Hepatocyte (in vitro differentiated cells): ENCODE measurements at regions not wholly inside any gene's neighbourhood (a gene's known extent, or its start where the extent isn't known, plus 50 kb on each side); places are given as distances from the start of the nearest gene placed in this dataset.

Experiments used
- DNase-seq: peaks from one replicate; pipeline ENCODE4 v3.0.0-alpha.2; 2016; ENCODE audit warnings: low spot score
- H2AFZ ChIP-seq: fragments of 200-600 bp; sonication (generic); 2 replicates; pipeline ENCODE4 v1.6.0; 2016; ENCODE audit warnings: antibody characterized with exemption, mild to moderate bottlenecking
- H3K27ac ChIP-seq: fragments of 200-600 bp; sonication (generic); 2 replicates; pipeline ENCODE4 v1.5.1; 2016; ENCODE audit warnings: mild to moderate bottlenecking
- H3K27me3 ChIP-seq: fragments of 200-600 bp; sonication (generic); 2 replicates; pipeline ENCODE4 v1.6.1; 2016
- H3K36me3 ChIP-seq: fragments of 200-600 bp; sonication (generic); replicated peaks from 2 replicates; pipeline ENCODE4 v1.5.1; 2016; ENCODE audit warnings: low read depth; ENCODE audit not compliant: insufficient read depth
- H3K4me1 ChIP-seq: fragments of 200-600 bp; sonication (generic); 2 replicates; pipeline ENCODE4 v1.5.1; 2016; ENCODE audit warnings: mild to moderate bottlenecking, moderate library complexity; ENCODE audit not compliant: insufficient read depth
- H3K4me2 ChIP-seq: fragments of 200-600 bp; sonication (generic); 2 replicates; pipeline ENCODE4 v1.6.0; 2016
- H3K4me3 ChIP-seq: fragments of 200-600 bp; sonication (generic); 2 replicates; pipeline ENCODE4 v1.5.1; 2016; ENCODE audit warnings: mild to moderate bottlenecking
- H3K79me2 ChIP-seq: fragments of 200-600 bp; sonication (generic); 2 replicates; pipeline ENCODE4 v1.6.0; 2017; ENCODE audit warnings: mild to moderate bottlenecking
- H3K9me2 ChIP-seq: fragments of 200-600 bp; sonication (generic); replicated peaks from 2 replicates; pipeline ENCODE4 v1.6.0; 2017; ENCODE audit warnings: mild to moderate bottlenecking; ENCODE audit not compliant: insufficient read depth
- H3K9me3 ChIP-seq: fragments of 200-600 bp; sonication (generic); 2 replicates; pipeline ENCODE4 v1.5.1; 2016; ENCODE audit warnings: low read depth, mild to moderate bottlenecking
- H4K20me1 ChIP-seq: fragments of 200-600 bp; sonication (generic); 2 replicates; pipeline ENCODE4 v1.6.0; 2016; ENCODE audit warnings: mild to moderate bottlenecking; ENCODE audit not compliant: insufficient read depth, poor library complexity, severe bottlenecking
- EZH2 ChIP-seq: fragments of 200-600 bp; sonication (generic); IDR thresholded peaks from 2 replicates; pipeline ENCODE4 v1.6.1; 2016; ENCODE audit warnings: antibody characterized with exemption, mild to moderate bottlenecking, borderline replicate concordance
- EZH2phosphoT487 ChIP-seq: fragments of 200-600 bp; sonication (generic); IDR thresholded peaks from one replicate; pipeline ENCODE4 v1.6.1; 2018; ENCODE audit warnings: antibody characterized with exemption, mild to moderate bottlenecking, low read depth, moderate library complexity; ENCODE audit not compliant: unreplicated experiment, severe bottlenecking
- WGBS: methylation state at CpG from one replicate; pipeline ENCODE4 v1.1.6; 2016; ENCODE audit warnings: low lambda C conversion rate; ENCODE audit errors: missing lambda C conversion rate; 5-methylcytosine and 5-hydroxymethylcytosine counted together
- TF ChIP-seq, protein P1 (sequence below): fragments of 200-600 bp; sonication (generic); IDR thresholded peaks from 2 replicates; pipeline ENCODE4 v1.5.1; 2016; ENCODE audit warnings: antibody characterized with exemption, mild to moderate bottlenecking; ENCODE audit not compliant: poor library complexity

DNA sequence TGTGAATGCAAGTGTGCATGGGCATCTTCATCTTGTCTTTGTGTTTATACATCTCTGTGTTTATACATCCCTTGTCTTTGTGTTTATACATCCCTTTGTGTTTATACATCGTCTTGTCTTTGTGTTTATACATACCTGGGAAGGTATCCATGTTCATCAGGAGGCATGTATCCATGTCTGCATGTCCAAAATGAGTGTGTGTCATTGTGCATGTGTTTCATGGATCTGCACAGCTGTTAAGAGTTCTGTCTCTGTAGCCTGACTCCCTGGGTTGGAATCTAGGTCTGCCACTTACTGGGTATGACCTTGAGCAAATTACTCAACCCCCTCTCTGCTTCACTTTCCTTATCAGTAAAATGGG is 50.1 kb upstream of the SIRPA start:
- no peak overlapping the region for H3K4me2 ChIP-seq
- WGBS = 56% methylated on average over 1 of the region's 1 CpG
- peaks cover 12% of the 10 kb centered on the region for H3K4me1 ChIP-seq
- H3K4me3 ChIP-seq = no peak overlapping the region
- H3K9me3 ChIP-seq = no peaks in the 10 kb centered on the region
- no peak for TF ChIP-seq EZH2phosphoT487
- TF ChIP-seq, protein P1, sequence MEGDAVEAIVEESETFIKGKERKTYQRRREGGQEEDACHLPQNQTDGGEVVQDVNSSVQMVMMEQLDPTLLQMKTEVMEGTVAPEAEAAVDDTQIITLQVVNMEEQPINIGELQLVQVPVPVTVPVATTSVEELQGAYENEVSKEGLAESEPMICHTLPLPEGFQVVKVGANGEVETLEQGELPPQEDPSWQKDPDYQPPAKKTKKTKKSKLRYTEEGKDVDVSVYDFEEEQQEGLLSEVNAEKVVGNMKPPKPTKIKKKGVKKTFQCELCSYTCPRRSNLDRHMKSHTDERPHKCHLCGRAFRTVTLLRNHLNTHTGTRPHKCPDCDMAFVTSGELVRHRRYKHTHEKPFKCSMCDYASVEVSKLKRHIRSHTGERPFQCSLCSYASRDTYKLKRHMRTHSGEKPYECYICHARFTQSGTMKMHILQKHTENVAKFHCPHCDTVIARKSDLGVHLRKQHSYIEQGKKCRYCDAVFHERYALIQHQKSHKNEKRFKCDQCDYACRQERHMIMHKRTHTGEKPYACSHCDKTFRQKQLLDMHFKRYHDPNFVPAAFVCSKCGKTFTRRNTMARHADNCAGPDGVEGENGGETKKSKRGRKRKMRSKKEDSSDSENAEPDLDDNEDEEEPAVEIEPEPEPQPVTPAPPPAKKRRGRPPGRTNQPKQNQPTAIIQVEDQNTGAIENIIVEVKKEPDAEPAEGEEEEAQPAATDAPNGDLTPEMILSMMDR = no peak
- no peaks in the 10 kb centered on the region for H3K79me2 ChIP-seq
- no peaks in the 10 kb centered on the region for H3K36me3 ChIP-seq
- H3K9me2 ChIP-seq = no peaks in the 10 kb centered on the region
- H3K27me3 ChIP-seq = no peaks in the 10 kb centered on the region
- peak overlapping the region; percentile 89 for H3K27ac ChIP-seq
- DNase-seq = no peak
- no peaks in the 10 kb centered on the region for H4K20me1 ChIP-seq
- H2AFZ ChIP-seq = no peak overlapping the region

GRCh38 chr20:1844325-1845162 is 50.7 kb upstream of the SIRPA start:
- Histone ChIP-seq H3K9me2 (no peaks in the 10 kb centered on the region), H3K9me3 (no peaks in the 10 kb centered on the region), H3K4me1 (peaks cover 12% of the 10 kb centered on the region), H3K27me3 (no peaks in the 10 kb centered on the region), H4K20me1 (no peaks in the 10 kb centered on the region), H2AFZ (no peak overlapping the region), H3K36me3 (no peaks in the 10 kb centered on the region), H3K79me2 (no peaks in the 10 kb centered on the region), H3K27ac (peak overlapping the region; percentile 89), H3K4me3 (no peak overlapping the region), H3K4me2 (peak overlapping the region; percentile 36)
- WGBS = 45% methylated on average over 10 of the region's 10 CpGs
- TF ChIP-seq, protein P1 = no peak
- no peak for TF ChIP-seq EZH2phosphoT487
- peak; percentile 80 for DNase-seq

DNA sequence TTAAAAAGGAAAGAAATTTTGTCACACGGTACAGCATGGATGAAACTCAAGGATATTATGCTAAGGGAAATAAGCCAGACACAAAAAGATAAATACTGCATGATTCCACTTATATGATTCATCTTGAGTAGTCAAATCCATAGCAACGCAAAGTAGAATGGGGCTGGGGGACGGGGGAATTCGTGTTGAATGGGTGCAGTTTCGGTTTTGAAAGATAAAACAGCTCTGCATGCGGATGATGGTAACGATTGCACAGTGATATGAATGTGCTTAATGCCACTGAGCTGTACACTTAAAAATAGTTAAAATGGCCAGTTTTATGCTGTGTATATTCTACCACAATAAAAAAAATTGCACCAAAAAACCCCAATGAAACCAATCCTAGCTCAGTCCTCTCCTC is 52.9 kb upstream of the SIRPA start:
- Histone ChIP-seq H2AFZ (no peak overlapping the region), H4K20me1 (no peaks in the 10 kb centered on the region), H3K9me2 (no peaks in the 10 kb centered on the region), H3K4me3 (no peak overlapping the region), H3K4me1 (peaks cover 26% of the 10 kb centered on the region), H3K27ac (no peak overlapping the region), H3K9me3 (no peaks in the 10 kb centered on the region), H3K4me2 (no peak overlapping the region), H3K79me2 (no peaks in the 10 kb centered on the region), H3K36me3 (no peaks in the 10 kb centered on the region), H3K27me3 (no peaks in the 10 kb centered on the region)
- 92% methylated on average over 7 of the region's 7 CpGs for WGBS
- no peak for DNase-seq
- TF ChIP-seq, protein P1 = no peak
- TF ChIP-seq EZH2 = no peak
